ENCODE measurements at regions not wholly inside any gene's neighbourhood (a gene's known extent, or its start where the extent isn't known, plus 50 kb on each side); places are given as distances from the start of the nearest gene placed in this dataset.

DNA sequence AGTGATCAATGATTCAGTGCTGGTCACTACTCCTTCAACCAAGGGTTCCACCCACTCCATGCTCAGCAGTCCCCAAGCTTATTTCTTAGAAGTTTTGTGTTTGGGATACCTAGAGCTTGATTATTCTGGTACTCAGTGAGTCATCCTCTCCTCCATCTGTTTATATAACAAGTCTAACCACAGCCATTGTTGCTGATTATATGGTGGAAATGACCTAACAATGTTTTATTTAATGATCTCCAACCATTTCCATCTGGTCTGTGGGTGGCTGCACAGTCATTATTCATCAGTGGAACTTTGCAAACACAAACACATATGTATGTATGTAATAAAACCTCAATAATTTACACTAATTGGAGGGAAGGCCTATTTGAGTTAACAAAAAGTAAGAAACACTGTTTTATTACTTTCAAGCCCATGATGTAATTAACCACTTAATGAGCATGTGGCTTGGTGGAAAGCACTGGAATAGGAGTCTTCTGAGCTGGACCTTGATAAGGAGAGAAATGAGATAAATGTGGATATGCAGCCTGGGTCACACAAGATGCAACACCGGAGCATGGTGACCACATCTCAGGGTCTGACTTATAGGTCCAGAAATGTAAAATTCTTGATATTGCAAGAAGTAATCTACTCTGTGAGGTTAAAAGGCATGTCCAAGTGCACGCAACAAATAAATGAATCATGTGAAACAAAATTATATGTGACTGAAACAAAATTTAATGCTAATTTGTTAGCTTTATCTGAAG, 99.0 kb upstream of the WLS start:
- TF ChIP-seq, protein P1, sequence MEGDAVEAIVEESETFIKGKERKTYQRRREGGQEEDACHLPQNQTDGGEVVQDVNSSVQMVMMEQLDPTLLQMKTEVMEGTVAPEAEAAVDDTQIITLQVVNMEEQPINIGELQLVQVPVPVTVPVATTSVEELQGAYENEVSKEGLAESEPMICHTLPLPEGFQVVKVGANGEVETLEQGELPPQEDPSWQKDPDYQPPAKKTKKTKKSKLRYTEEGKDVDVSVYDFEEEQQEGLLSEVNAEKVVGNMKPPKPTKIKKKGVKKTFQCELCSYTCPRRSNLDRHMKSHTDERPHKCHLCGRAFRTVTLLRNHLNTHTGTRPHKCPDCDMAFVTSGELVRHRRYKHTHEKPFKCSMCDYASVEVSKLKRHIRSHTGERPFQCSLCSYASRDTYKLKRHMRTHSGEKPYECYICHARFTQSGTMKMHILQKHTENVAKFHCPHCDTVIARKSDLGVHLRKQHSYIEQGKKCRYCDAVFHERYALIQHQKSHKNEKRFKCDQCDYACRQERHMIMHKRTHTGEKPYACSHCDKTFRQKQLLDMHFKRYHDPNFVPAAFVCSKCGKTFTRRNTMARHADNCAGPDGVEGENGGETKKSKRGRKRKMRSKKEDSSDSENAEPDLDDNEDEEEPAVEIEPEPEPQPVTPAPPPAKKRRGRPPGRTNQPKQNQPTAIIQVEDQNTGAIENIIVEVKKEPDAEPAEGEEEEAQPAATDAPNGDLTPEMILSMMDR (IDR thresholded peaks at IDR 0.05), result no peak
- H3K9me3 Mint-ChIP-seq, result no peaks in the 10 kb centered on the region
- H3K36me3 Mint-ChIP-seq (ENCODE audit: low read depth), result no peaks in the 10 kb centered on the region
- peaks cover 57% of the 10 kb centered on the region for H3K4me1 Mint-ChIP-seq (ENCODE audit: low read depth)
- peaks cover 7% of the 10 kb centered on the region for H3K27me3 Mint-ChIP-seq (ENCODE audit: insufficient read depth)
- no peak overlapping the region; the same call in 1 of the 2 replicates for H3K4me3 Mint-ChIP-seq
- H3K27ac Mint-ChIP-seq, result peak overlapping the region; percentile 50
- peak; percentile 93 for DNase-seq

DNA sequence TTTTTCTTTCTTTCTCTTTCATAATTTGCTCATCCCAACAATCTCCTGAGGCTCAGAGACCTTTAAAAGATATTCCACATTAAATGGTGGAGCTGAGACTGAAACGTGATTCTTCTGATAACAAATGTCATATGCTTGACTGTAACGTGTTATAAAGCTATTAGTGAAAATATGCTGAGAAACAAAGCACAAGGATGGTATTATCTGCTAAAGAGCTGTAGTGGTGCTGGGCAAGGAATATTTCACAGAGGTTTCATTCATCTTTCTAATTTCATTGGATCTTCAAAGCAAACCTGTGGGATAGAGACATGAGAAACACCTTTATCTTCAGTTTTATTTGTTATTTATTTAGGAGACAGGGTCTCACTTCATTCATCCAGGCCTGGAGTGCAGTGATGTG, 98.1 kb upstream of the WLS start:
- DNase-seq, result no peak
- Mint-ChIP-seq H3K36me3 (ENCODE audit: low read depth) (no peaks in the 10 kb centered on the region), H3K27ac (peak overlapping the region; percentile 9; the same call in 1 of the 2 replicates), H3K9me3 (no peaks in the 10 kb centered on the region), H3K4me1 (ENCODE audit: low read depth) (peaks cover 57% of the 10 kb centered on the region), H3K4me3 (no peak overlapping the region), H3K27me3 (ENCODE audit: insufficient read depth) (peaks cover 5% of the 10 kb centered on the region)
- TF ChIP-seq, protein P1 (IDR thresholded peaks at IDR 0.05), result no peak

DNA sequence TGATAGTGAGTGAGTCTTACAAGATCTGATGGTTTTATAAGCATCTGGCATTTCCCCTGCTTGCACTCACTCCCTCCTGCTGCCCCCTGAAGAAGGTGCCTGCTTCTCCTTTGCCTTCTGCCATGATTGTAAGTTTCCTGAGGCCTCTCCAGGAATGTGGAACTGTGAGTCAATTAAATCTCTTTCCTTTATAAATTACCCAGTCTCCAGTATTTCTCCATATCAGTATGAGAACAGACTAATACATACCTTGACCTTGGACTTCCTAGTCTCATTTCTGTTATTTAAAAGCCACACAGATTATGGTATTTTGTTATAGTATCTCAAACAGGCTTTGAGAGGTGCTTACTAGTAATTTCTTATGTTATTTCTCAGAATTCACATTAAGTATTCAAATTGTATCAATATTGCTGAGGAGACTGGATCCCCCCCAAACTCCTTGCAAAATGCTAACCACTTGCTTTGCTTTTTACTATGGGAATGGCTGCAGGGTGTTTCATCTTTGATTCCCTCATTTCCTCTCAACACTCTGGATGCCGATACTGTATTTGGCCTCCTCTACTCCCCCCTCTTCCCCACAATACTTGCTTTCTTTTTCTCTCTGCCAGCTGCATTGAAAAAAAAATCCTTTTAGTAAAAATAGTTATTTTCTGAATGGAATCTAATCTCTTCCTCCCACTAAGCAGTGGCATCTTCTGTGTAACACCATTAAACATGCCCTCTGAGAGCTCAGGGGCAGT, 96.9 kb upstream of the WLS start:
- no peaks in the 10 kb centered on the region for H3K9me3 Mint-ChIP-seq
- H3K36me3 Mint-ChIP-seq (ENCODE audit: low read depth), result no peaks in the 10 kb centered on the region
- no peak overlapping the region for H3K4me3 Mint-ChIP-seq
- peaks cover 59% of the 10 kb centered on the region for H3K4me1 Mint-ChIP-seq (ENCODE audit: low read depth)
- DNase-seq, result no peak
- TF ChIP-seq, protein P1 (IDR thresholded peaks at IDR 0.05), result no peak
- no peak overlapping the region for H3K27ac Mint-ChIP-seq
- peaks cover 5% of the 10 kb centered on the region for H3K27me3 Mint-ChIP-seq (ENCODE audit: insufficient read depth)

DNA sequence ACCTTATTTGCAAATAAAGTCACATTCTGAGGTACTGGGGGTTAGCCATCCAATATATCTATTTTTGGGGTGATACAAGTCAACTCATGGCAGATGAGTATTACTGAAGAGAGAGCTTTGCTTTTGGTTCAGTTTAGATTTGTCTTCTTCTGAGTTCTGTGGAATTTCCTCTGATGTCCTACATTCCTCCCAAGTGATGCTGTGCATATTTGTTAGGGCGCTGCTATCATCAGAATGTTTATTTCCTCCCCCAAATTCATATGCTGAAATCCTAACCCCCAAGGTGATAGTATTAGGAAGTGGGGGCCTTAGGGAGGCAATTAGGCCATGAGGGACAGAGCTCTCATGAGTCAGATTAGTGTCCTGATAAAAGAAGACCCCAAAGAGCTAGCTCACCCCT, 96.2 kb upstream of the WLS start:
- H3K36me3 Mint-ChIP-seq (ENCODE audit: low read depth), result no peaks in the 10 kb centered on the region
- DNase-seq, result peak; percentile 10

DNA sequence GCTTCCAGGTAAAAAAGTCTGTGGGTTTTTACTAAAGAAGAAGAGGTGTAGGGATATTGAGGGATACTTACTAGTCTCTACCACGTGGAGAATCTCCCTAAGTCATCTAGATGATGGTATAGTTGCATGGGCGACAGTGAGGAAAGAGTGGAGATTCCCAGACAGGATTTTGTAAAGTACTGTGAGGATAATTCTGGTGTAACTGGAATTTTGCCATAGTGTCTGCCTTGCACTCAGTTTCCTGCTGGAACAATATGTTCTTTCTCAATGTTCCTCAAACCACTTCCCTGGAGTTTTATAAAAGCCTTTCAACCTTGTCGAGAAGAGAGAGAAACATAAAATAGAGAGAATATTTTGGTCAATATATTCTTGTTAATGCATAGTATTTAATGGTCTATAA, 95.1 kb upstream of the WLS start:
- Mint-ChIP-seq H3K4me1 (ENCODE audit: low read depth) (peaks cover 72% of the 10 kb centered on the region), H3K9me3 (no peaks in the 10 kb centered on the region), H3K36me3 (ENCODE audit: low read depth) (no peaks in the 10 kb centered on the region), H3K27ac (no peak overlapping the region), H3K27me3 (ENCODE audit: insufficient read depth) (peaks cover 2% of the 10 kb centered on the region), H3K4me3 (no peak overlapping the region)
- no peak for DNase-seq
- TF ChIP-seq, protein P1 (IDR thresholded peaks at IDR 0.05), result no peak

More for the DNA sequence above, 96.2 kb upstream of the WLS start:
- Mint-ChIP-seq H3K27me3 (ENCODE audit: insufficient read depth) (peaks cover 3% of the 10 kb centered on the region), H3K9me3 (no peaks in the 10 kb centered on the region), H3K4me1 (ENCODE audit: low read depth) (peaks cover 67% of the 10 kb centered on the region), H3K27ac (no peak overlapping the region), H3K4me3 (peak overlapping the region; percentile 8; the same call in 1 of the 2 replicates)
- TF ChIP-seq, protein P1 (IDR thresholded peaks at IDR 0.05), result no peak

Measured in HFFc6 (cell line).